Upper lobe of right lung (tissue), 1 donor: ENCODE measurements at regions not wholly inside any gene's neighbourhood (a gene's known extent, or its start where the extent isn't known, plus 50 kb on each side); places are given as distances from the start of the nearest gene placed in this dataset.
A peak's percentile ranks its signal among the peaks of the same experiment; 100 is the strongest.

Source experiments
- ATAC-seq: fragments of 200-7000 bp; cut with Tn5 transposase; one replicate; pipeline ENCODE4 v1.9.1; 2020; ENCODE audit warnings: mild to moderate bottlenecking, moderate library complexity
- DNase-seq: peaks from one replicate; pipeline ENCODE4 v3.0.0-alpha.2; 2020
- H3K27ac ChIP-seq: fragments of 200-600 bp; one replicate; pipeline ENCODE4 v1.8.0; 2022
- H3K27me3 ChIP-seq: fragments of 200-600 bp; one replicate; pipeline ENCODE4 v1.8.0; 2022; ENCODE audit warnings: mild to moderate bottlenecking
- H3K36me3 ChIP-seq: fragments of 200-600 bp; one replicate; pipeline ENCODE4 v1.8.0; 2022
- H3K4me1 ChIP-seq: fragments of 200-600 bp; one replicate; pipeline ENCODE4 v1.8.0; 2022
- H3K4me3 ChIP-seq: fragments of 200-600 bp; one replicate; pipeline ENCODE4 v1.8.0; 2022; ENCODE audit warnings: mild to moderate bottlenecking
- H3K9me3 ChIP-seq: fragments of 200-600 bp; one replicate; pipeline ENCODE4 v1.8.0; 2022
- intact Hi-C: fragments of 100-400 bp; cut with DNase I; formaldehyde crosslinking; loops from one replicate; pipeline ENCODE4 v1.11.0; 2022
- TF ChIP-seq, protein P1 (sequence below): fragments of 200-600 bp; IDR thresholded peaks from one replicate; pipeline ENCODE4 v1.8.0; 2022; ENCODE audit warnings: antibody characterized with exemption
- donor health status: DM: no; HTN: yes; CAD: no; lungs with severe emphysema.

GRCh38 chr13:88919970-88920628, 1248.9 kb downstream of the SLITRK5 start:
- H3K9me3 ChIP-seq, result no peaks in the 10 kb centered on the region
- no peak overlapping the region for H3K4me3 ChIP-seq
- no peaks in the 10 kb centered on the region for H3K4me1 ChIP-seq
- peak; percentile 49 for ATAC-seq
- DNase-seq, result no peak
- TF ChIP-seq, protein P1, sequence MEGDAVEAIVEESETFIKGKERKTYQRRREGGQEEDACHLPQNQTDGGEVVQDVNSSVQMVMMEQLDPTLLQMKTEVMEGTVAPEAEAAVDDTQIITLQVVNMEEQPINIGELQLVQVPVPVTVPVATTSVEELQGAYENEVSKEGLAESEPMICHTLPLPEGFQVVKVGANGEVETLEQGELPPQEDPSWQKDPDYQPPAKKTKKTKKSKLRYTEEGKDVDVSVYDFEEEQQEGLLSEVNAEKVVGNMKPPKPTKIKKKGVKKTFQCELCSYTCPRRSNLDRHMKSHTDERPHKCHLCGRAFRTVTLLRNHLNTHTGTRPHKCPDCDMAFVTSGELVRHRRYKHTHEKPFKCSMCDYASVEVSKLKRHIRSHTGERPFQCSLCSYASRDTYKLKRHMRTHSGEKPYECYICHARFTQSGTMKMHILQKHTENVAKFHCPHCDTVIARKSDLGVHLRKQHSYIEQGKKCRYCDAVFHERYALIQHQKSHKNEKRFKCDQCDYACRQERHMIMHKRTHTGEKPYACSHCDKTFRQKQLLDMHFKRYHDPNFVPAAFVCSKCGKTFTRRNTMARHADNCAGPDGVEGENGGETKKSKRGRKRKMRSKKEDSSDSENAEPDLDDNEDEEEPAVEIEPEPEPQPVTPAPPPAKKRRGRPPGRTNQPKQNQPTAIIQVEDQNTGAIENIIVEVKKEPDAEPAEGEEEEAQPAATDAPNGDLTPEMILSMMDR, result no peak
- H3K27ac ChIP-seq, result no peak overlapping the region
- no peaks in the 10 kb centered on the region for H3K36me3 ChIP-seq
- no peaks in the 10 kb centered on the region for H3K27me3 ChIP-seq
- intact Hi-C loops, result no loop called here

DNA sequence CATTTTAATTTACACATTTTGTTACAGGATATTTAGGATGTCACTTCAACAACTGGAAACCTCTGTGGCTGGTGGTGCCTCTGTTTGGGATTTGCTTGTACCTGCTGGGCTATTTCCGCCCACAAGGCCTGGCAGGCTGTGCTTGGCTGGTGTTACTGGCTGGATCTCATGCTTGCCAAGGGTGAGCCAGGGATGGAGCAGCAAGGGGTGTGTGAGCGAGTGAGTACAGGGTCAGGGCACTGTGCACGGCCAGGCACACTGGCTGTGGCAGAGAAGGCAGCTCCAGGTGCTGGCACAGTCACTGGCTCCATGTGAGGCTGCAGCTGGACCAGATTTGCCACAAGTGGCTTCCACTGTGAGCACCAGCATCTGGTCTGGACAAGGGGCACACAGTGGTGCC, 1254.8 kb downstream of the SLITRK5 start:
- Histone ChIP-seq H3K27ac (no peak overlapping the region), H3K36me3 (no peaks in the 10 kb centered on the region), H3K9me3 (no peaks in the 10 kb centered on the region), H3K4me1 (no peaks in the 10 kb centered on the region), H3K4me3 (no peak overlapping the region), H3K27me3 (no peaks in the 10 kb centered on the region)
- peak; percentile 10 for ATAC-seq
- TF ChIP-seq, protein P1, result no peak
- intact Hi-C loops, result no loop called here
- no peak for DNase-seq

DNA sequence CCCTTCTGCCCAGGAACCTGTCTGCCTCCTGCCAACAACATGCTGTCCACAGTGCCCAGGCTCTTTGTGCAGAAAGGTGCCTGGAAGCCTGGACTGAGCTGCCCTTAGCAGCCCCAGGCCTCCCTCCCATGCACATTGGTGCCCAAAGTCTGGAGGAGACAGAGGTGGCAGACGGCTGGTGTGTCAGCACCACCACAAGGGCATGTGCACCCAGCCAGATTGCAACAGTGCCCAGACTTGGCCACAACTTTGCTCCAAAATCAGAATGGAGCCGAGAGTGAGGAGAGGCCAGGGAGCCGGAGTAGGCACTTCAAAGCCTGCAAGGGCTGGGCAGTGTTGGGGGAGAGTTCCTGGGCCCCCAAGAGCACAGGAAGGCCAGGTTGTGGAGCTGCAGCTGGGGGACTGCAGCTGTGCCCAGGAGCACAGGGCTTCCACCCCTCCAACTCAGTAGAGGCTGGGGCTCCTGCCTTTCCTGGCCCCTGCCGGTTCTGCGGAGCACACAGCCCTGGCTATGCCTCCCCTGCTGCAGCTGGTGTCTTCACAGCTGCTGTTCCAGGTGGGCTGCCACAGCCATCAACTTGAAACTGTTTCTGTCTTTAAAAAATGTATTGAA, 1255.8 kb downstream of the SLITRK5 start:
- peak; percentile 42 for DNase-seq
- Histone ChIP-seq H3K4me1 (no peaks in the 10 kb centered on the region), H3K9me3 (no peaks in the 10 kb centered on the region), H3K4me3 (no peak overlapping the region), H3K36me3 (no peaks in the 10 kb centered on the region), H3K27me3 (no peaks in the 10 kb centered on the region), H3K27ac (no peak overlapping the region)
- intact Hi-C loops, result no loop called here
- TF ChIP-seq, protein P1, result no peak
- ATAC-seq, result peak; percentile 33

DNA sequence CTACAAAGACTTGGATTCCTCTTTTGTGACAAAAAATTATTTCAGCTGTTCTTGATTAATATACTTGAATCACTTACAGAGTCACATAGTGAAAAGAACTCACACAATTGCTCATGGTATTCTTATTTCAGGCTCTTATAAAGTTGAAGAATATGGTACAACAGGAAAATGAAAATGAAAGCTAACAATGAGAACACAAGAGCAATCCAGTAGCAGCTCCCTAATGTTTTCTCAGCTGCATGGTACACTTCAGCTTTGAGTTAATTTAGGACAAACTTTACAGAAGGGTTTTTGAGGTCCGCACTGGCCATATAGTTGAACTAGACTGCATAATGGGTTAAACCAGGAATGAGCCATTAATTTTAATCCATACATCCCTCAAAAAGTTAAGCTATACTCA, 1261.8 kb downstream of the SLITRK5 start:
- Histone ChIP-seq H3K27ac (no peak overlapping the region), H3K4me1 (no peaks in the 10 kb centered on the region), H3K9me3 (no peaks in the 10 kb centered on the region), H3K36me3 (no peaks in the 10 kb centered on the region), H3K4me3 (no peak overlapping the region), H3K27me3 (no peaks in the 10 kb centered on the region)
- intact Hi-C loops, result no loop called here
- DNase-seq, result no peak
- TF ChIP-seq, protein P1, result no peak
- ATAC-seq, result no peak

- intact Hi-C loops, result no loop called here
- no peak for ATAC-seq
- TF ChIP-seq, protein P1, result no peak
These were observed 1266.2 kb downstream of the SLITRK5 start for GRCh38 chr13:88937384-88937783.

More at GRCh38 chr13:88937384-88937783, 1266.2 kb downstream of the SLITRK5 start:
- no peak for DNase-seq
- H3K27me3 ChIP-seq, result no peaks in the 10 kb centered on the region
- no peaks in the 10 kb centered on the region for H3K4me1 ChIP-seq
- no peak overlapping the region for H3K4me3 ChIP-seq
- H3K9me3 ChIP-seq, result no peaks in the 10 kb centered on the region
- no peaks in the 10 kb centered on the region for H3K36me3 ChIP-seq
- no peak overlapping the region for H3K27ac ChIP-seq
